NT2/D1 (cell line): ENCODE measurements at regions not wholly inside any gene's neighbourhood (a gene's known extent, or its start where the extent isn't known, plus 50 kb on each side); places are given as distances from the start of the nearest gene placed in this dataset.

Experiments
- SUZ12 ChIP-seq: IDR thresholded peaks from 2 replicates; pipeline ENCODE4 v1.6.1; 2011; ENCODE audit not compliant: insufficient read length, insufficient read depth; ENCODE audit errors: extremely low read depth
- YY1 ChIP-seq: IDR thresholded peaks from 2 replicates; pipeline ENCODE4 v1.6.1; 2011; ENCODE audit not compliant: insufficient read length, insufficient read depth
- ZNF274 ChIP-seq: IDR thresholded peaks from 2 replicates; pipeline ENCODE4 v1.6.1; 2011; ENCODE audit warnings: mild to moderate bottlenecking, low read depth, low read length

GRCh38 chr3:177599837-177600236 lies 402.6 kb upstream of the TBL1XR1 start:
- TF ChIP-seq YY1, result no peak
- TF ChIP-seq ZNF274, result no peak
- no peak for TF ChIP-seq SUZ12
